Epithelial cell of esophagus (primary cell): ENCODE measurements at regions not wholly inside any gene's neighbourhood (a gene's known extent, or its start where the extent isn't known, plus 50 kb on each side); places are given as distances from the start of the nearest gene placed in this dataset.
"Not testable (repeated sequence)": the region's sequence is repeated elsewhere in the genome, so short reads cannot be mapped to it uniquely, and the experiment has no call there.

ENCODE experiments used
- DNase-seq: peaks from one replicate; pipeline ENCODE4 v3.0.0; 2010; ENCODE audit warnings: low read depth
- H3K4me3 ChIP-seq: 2 replicates; pipeline ENCODE4 v1.5.1; 2011; ENCODE audit warnings: mild to moderate bottlenecking, low read length, control low read depth
- TF ChIP-seq, protein P1 (sequence below): IDR thresholded peaks from 2 replicates; pipeline ENCODE4 v1.5.1; 2011; ENCODE audit warnings: low read depth, mild to moderate bottlenecking, low read length, control low read depth, inconsistent platforms; ENCODE audit not compliant: insufficient read depth; ENCODE audit errors: missing control alignments

DNA sequence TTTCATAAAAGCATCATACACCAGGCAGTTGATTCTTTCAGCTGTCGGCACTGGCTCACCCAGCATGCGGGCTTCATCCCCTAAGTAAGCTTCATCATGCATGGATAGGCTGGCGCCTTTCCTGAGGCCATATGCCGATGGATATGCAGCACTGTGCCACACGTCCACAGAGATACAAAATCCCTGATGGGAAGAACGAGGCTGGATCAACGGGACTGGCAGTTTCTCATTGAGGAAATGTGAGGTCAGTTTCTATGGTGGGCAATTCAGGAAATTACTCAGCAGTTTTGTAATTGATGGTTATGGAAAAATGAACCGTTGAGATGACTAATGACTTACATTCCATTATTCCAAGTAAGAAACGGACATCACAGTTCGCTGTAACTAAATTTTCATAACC is 453.8 kb downstream of the TMEM121 start:
- TF ChIP-seq, protein P1, sequence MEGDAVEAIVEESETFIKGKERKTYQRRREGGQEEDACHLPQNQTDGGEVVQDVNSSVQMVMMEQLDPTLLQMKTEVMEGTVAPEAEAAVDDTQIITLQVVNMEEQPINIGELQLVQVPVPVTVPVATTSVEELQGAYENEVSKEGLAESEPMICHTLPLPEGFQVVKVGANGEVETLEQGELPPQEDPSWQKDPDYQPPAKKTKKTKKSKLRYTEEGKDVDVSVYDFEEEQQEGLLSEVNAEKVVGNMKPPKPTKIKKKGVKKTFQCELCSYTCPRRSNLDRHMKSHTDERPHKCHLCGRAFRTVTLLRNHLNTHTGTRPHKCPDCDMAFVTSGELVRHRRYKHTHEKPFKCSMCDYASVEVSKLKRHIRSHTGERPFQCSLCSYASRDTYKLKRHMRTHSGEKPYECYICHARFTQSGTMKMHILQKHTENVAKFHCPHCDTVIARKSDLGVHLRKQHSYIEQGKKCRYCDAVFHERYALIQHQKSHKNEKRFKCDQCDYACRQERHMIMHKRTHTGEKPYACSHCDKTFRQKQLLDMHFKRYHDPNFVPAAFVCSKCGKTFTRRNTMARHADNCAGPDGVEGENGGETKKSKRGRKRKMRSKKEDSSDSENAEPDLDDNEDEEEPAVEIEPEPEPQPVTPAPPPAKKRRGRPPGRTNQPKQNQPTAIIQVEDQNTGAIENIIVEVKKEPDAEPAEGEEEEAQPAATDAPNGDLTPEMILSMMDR = no peak
- no peak overlapping the region for H3K4me3 ChIP-seq
- DNase-seq = no peak

DNA sequence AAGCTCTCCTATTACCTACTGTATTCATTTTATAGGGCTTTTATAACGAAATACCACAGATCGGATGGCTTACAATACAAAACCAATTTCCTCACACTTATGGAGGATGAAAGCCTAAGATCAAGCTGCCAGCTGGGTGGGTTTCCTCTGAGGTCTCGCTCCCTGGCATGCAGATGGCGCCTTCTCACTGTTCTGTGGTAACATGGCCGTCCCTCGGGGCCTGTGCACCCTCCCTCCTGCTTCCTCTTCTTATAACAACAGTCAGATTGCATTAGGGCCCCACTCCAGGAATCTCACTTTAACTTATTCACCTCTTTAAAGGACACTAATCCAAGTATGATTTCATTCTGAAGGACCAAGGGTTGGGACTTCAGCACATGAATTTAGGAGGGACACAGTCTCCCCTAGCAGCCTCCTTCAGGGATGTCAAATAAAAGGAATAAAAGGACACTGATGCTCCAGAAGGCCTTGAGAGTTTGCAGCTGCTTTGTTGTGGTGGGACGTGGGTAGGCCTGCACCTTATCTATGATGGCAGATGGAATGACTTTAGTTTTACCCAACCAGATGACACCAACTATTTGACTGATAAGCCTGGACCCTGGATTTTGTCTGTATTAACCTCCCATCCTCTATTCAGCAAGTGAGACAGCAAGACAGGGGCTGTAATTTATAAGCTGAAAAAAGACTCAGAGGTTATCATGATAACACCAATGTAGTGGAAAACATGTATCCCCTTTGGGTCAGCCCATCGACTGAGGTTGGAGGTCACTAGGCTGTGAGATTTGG is 455.3 kb downstream of the TMEM121 start:
- DNase-seq, H3K4me3 ChIP-seq: not testable (repeated sequence)

DNA sequence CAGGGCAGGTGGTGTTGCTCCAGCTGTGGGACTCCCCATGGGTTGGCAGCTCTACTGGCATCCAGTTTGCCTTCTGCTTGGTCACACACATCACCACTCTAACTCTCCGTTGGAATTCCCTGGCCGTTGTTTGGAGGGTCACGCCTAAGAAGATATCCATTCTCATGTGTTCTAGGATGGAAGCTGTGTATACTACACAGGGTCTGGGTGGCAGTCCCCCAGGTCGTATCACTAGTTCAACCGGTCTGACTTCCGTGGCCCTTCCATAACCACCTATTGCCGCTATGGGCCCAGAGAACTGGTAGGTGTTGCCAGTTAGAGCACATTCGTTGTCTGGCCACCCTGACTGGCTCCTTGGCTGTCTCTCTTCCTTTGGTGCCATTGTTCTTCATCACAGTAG is 456.3 kb downstream of the TMEM121 start:
- DNase-seq = no peak
- TF ChIP-seq, protein P1 = no peak
- H3K4me3 ChIP-seq = no peak overlapping the region

DNA sequence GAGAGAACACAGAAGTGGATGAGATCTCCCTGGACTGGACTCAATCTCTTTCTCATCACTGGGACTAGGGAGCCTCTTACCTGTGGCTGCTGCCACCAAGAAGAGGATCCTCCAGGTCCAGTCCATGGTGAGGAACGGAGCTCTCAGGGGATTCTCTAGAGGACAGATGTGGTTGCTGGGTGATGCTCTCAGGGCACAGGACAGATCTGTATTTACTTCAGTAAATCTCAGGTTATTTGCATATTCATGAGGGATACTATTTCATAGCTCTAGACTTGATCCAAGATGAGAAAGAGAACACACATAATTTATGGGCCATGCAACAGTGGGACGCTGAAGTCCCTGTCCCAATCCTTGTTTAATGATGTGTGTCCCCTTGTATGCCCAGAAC is 460.5 kb downstream of the TMEM121 start:
- TF ChIP-seq, protein P1 = no peak
- H3K4me3 ChIP-seq = no peak overlapping the region
- DNase-seq = no peak

DNA sequence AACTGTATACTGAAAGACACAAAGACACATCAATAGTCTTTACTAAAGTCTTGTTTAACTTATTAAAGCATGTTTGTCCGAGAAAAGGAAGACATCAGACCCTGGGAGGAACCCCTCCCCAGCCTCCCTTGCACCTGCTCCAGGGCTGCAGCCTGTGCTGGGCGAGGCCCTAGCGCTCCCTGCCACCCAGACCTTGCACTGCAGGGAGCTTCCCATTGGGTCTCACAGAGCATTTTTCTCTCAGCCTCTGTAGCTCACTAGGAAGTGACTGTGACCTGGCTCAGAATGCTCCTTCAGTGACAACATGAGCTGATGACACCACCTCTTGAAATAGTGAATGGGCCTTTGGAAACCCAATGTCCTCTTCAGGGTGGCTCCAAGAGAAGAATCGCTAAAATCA is 461.2 kb downstream of the TMEM121 start:
- no peak for DNase-seq
- TF ChIP-seq, protein P1 = no peak
- no peak overlapping the region for H3K4me3 ChIP-seq

DNA sequence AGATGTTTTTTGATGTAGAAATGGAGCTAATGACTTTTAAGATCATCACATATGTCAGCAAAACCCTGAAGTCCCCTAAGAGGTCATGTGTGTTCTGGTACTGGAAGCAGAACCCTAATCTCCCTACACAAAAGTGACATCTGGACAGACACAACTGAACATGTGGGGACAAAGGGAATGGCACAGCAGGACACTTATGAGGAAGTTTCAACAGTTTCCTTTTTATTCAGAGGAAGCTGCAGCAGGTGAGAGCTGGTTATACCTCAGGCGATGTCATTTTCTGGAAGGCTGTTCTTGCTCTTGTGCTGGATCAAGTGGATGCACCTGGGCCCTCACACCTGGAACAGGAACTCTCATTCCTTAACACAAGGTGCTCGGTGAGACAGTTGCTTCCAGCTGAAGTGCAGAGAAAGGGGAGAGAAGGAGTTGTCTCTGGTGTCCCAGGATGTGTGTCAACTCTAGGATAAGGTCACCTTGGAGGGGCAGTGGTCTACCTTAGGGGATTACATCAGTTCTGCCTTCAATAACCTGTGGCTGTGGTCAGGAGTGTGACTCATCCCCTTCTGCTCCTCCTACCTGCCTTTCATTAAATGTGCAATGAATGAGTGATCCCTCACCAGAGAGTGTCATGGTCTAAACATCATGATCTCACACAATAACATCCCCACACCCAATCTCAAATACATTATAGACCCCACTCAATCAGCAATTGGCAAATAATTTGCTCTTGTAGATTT is 463.4 kb downstream of the TMEM121 start:
- no peak overlapping the region for H3K4me3 ChIP-seq
- TF ChIP-seq, protein P1 = no peak
- DNase-seq = no peak

DNA sequence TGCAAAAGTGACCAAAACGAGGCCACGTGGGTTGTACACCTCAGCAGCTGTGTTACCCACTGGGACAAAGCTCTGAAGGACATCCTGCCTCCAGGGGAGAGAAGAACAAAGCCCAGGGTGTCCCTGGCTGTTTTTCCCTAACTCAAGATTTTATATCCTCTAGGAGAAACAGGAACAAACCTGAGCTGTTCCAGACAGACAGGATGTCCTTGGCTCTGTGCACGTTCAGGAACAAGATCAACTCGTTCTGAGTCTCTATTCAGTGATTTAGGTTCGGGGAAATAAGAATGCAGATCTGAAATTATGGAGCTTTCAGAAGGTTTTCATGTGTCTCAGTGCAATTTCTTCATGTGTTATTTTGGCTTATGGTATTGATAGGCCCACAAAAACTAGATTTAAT is 465.3 kb downstream of the TMEM121 start:
- not testable (repeated sequence) for DNase-seq, H3K4me3 ChIP-seq

DNA sequence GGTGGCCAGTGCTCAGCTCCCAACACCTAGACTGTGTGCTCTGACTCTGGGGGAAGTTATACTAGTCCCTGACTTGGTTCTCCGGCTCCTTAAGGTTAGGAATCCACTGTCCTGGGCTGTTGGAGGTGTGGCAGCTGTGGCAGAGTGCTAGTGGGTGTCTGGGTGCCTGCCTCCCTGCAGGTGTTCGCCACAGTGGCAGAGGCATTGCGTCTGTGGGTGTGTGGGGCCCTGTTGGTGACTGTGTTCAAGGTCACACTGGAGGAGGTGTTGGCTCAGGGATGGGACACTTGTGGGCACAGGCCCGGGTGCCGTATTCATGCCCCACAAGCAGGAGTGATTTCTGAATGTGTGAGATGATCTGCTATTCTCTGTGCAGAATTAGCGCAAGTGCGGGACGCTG is 467.4 kb downstream of the TMEM121 start:
- TF ChIP-seq, protein P1 = no peak
- H3K4me3 ChIP-seq = no peak overlapping the region
- no peak for DNase-seq

DNA sequence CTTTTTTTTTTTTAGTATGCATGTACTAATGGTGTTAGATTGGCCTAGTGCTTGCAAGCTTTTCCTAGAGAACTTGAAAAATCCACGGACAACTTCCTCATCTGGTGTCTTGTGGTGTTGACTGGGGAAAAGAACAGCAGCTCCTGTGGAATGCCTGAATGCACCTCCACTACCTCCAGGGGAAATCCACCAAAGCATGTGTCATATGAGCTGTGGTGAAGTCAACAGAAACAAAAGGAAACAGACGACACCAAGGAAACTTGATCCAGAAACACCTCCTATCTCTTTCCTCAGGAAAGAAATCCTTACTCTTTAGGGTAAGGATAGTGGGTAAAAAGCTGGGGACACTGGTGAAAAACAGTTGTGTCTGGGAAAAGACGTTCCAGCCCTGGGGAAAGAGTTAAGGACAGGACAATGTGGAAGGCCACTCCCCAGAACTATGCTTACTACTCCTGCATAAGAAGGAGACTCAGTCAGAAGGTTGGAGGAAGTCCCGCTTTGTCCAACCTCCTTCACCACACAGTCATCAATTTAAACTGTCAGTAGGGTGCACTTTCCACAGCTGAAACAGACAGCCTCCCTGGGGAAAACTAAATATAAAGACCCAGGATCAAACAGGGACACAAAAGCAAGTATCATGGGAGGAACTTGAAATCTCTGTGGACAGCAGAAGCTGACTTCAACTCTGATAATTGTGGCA is 468.8 kb downstream of the TMEM121 start:
- not testable (repeated sequence) for DNase-seq, H3K4me3 ChIP-seq

DNA sequence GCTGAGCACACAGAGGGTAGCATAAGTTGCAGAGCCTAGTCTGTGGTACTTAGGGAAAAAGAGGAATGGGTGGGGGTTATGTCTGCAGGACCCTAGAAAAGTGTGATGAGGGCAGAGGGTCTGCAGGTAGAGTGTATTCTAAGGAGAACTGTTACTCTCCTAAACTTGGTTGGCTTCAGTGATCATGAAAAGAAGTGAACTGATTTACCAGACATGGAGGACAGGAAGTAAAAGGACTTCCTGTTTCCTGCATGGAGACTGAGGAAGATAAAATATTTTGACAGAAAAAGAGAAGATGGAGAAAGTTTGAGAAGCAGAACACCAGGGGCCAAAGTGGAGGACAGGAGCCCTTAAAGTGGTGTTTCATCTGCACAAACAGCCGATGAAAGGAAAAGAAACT is 472.2 kb downstream of the TMEM121 start:
- H3K4me3 ChIP-seq, DNase-seq: not testable (repeated sequence)
